GM12878 (cell line): ENCODE measurements at regions not wholly inside any gene's neighbourhood (a gene's known extent, or its start where the extent isn't known, plus 50 kb on each side); places are given as distances from the start of the nearest gene placed in this dataset.

ENCODE experiments used
- ATAC-seq: fragments of 200-7000 bp; cut with Tn5 transposase; 3 replicates; pipeline ENCODE4 v1.9.1; 2020; ENCODE audit warnings: mild to moderate bottlenecking, moderate library complexity
- BruUV-seq: library from RNA; stranded (reverse); fragments of 400-500 nt; replicated peaks from 2 replicates; lab custom pipeline; 2021; lab: Mats Ljungman, UMichigan
- CTCF ChIA-PET: fragments of 300-600 bp; sonication (Branson Sonifier 250); formaldehyde crosslinking; extraction: SDS; loops from one replicate; lab custom pipeline; 2021; ENCODE audit warnings: inconsistent platforms; lab: Yijun Ruan, JAX
- POLR2A ChIA-PET: fragments of 350-600 bp; formaldehyde crosslinking; extraction: SDS; loops from one replicate; lab custom pipeline; 2021; ENCODE audit warnings: inconsistent platforms; lab: Charles Lee
- RAD21 ChIA-PET: fragments of 300-600 bp; sonication (Branson Sonifier 250); formaldehyde crosslinking; loops from one replicate; lab custom pipeline; 2023; ENCODE audit warnings: antibody characterized with exemption; ENCODE audit not compliant: unreplicated experiment; lab: Charles Lee
- SMC1A ChIA-PET: fragments of 300-600 bp; sonication (Branson Sonifier 250); formaldehyde crosslinking; loops from one replicate; lab custom pipeline; 2023; ENCODE audit not compliant: unreplicated experiment, uncharacterized antibody; lab: Charles Lee
- DNase-seq: peaks from one replicate; pipeline ENCODE4 v3.0.0-alpha.2; 2011; ENCODE audit warnings: low read depth, low spot score
- FAIRE-seq: peaks from 3 replicates; lab custom pipeline; 2011; peaks lifted over from hg19 to GRCh38; lab: Jason Lieb, UNC
- H2AFZ ChIP-seq: 2 replicates; pipeline ENCODE4 v1.6.0; 2011; ENCODE audit warnings: low read depth, low read length, control low read depth; ENCODE audit not compliant: control insufficient read depth
- H3K27ac ChIP-seq: 2 replicates; pipeline ENCODE4 v1.5.1; 2011; ENCODE audit warnings: control low read depth; ENCODE audit not compliant: control insufficient read depth, insufficient read depth
- H3K27me3 ChIP-seq, 2 experiments: replicated peaks in 1 of 2; 2 replicates each; pipeline versions ENCODE4 v1.6.0 to v1.6.1; 2011; ENCODE audit warnings: low read length in 1 of 2; ENCODE audit not compliant: control insufficient read depth in 2 of 2, insufficient read depth in 2 of 2
- H3K36me3 ChIP-seq, 2 experiments: 2 replicates each; pipeline ENCODE4 v1.5.1; 2011; ENCODE audit warnings: low read length in 1 of 2; ENCODE audit not compliant: control insufficient read depth in 2 of 2, insufficient read depth in 2 of 2
- H3K4me1 ChIP-seq: 2 replicates; pipeline ENCODE4 v1.6.1; 2011; ENCODE audit warnings: mild to moderate bottlenecking, low read length, moderate library complexity, mixed read lengths; ENCODE audit not compliant: control insufficient read depth, insufficient read depth
- H3K4me2 ChIP-seq: 2 replicates; pipeline ENCODE4 v1.6.0; 2011; ENCODE audit warnings: control low read depth; ENCODE audit not compliant: control insufficient read depth, insufficient read depth
- H3K4me3 ChIP-seq: fragments of 200-600 bp; sonication (generic); 2 replicates; pipeline ENCODE4 v1.5.1; 2016
- H3K79me2 ChIP-seq: 2 replicates; pipeline ENCODE4 v1.6.0; 2011; ENCODE audit warnings: low read length; ENCODE audit not compliant: control insufficient read depth, insufficient read depth
- H3K9ac ChIP-seq: 2 replicates; pipeline ENCODE4 v1.8.0; 2011; ENCODE audit warnings: low read length, control low read depth, mixed read lengths; ENCODE audit not compliant: control insufficient read depth, insufficient read depth
- H3K9me3 ChIP-seq: replicated peaks from 3 replicates; pipeline ENCODE4 v1.5.1; 2011; ENCODE audit warnings: mild to moderate bottlenecking, low read length; ENCODE audit not compliant: control insufficient read depth, insufficient read depth
- H4K20me1 ChIP-seq: 2 replicates; pipeline ENCODE4 v1.6.0; 2011; ENCODE audit not compliant: control insufficient read depth, insufficient read depth
- ASH2L ChIP-seq: fragments of 300-600, 200-600 bp; sonication (generic); IDR thresholded peaks from 2 replicates; pipeline ENCODE4 v1.6.1; 2017; ENCODE audit warnings: low read depth, mild to moderate bottlenecking, borderline replicate concordance
- ESRRA ChIP-seq: IDR thresholded peaks from 2 replicates; pipeline ENCODE4 v1.6.1; 2012; ENCODE audit warnings: mild to moderate bottlenecking, low read length, improper control_type of control experiment
- MTA3 ChIP-seq: IDR thresholded peaks from 2 replicates; pipeline ENCODE4 v1.6.1; 2012; ENCODE audit warnings: low read length, inconsistent platforms, borderline replicate concordance
- NR2C2 ChIP-seq: IDR thresholded peaks from 2 replicates; pipeline ENCODE4 v1.6.1; 2011; ENCODE audit warnings: borderline replicate concordance, low read depth; ENCODE audit not compliant: control insufficient read depth, insufficient read length
- RELA ChIP-seq: fragments of 450-650 bp; IDR thresholded peaks from 2 replicates; pipeline ENCODE4 v1.8.0; 2014; ENCODE audit warnings: borderline replicate concordance; ENCODE audit not compliant: partially characterized antibody
- SMAD5 ChIP-seq: IDR thresholded peaks from 2 replicates; pipeline ENCODE4 v1.6.1; 2016; ENCODE audit warnings: antibody characterized with exemption, low read depth
- in situ Hi-C: fragments of 300-500 bp; cut with MboI; formaldehyde crosslinking; loops from 9 replicates; pipeline ENCODE4 v1.14.3; 2018; ENCODE audit warnings: mixed read lengths
- intact Hi-C: fragments of 100-400 bp; cut with micrococcal nuclease; formaldehyde crosslinking; loops from one replicate; pipeline ENCODE4 v1.14.2; 2022; ENCODE audit not compliant: unreplicated experiment
- TF ChIP-seq, protein P1 (sequence below): IDR thresholded peaks from 2 replicates; pipeline ENCODE4 v1.6.1; 2011; ENCODE audit warnings: mild to moderate bottlenecking, low read depth, low read length, moderate library complexity; ENCODE audit not compliant: insufficient replicate concordance
- TF ChIP-seq, protein P2 (sequence below): fragments of 450-650 bp; IDR thresholded peaks from 2 replicates; pipeline ENCODE4 v1.6.1; 2017; ENCODE audit warnings: mild to moderate bottlenecking, moderate library complexity

DNA sequence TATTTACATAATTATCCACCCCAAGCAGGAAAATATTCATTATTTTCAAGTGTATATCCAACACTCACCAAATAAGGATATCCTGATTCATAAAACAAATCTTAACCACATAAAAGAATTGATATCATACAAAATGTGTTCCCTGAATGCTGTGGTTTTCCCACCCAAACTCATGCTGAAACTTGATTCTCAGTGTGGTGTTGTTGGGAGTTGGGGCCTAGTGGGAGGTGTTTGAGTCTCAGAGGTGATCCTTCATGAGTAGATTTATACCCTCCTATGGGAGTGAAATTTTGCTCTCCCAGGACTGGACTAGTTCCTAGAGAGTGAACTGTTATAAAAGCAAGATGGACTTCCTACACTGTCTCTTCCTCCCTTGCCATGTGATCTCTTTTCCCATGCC is 1028.3 kb downstream of the SORCS1 start:
- no peak overlapping the region for H2AFZ ChIP-seq
- no peaks in the 10 kb centered on the region for H3K27me3 ChIP-seq
- H3K4me1 ChIP-seq, result no peaks in the 10 kb centered on the region
- H3K36me3 ChIP-seq, result no peaks in the 10 kb centered on the region
- no peak overlapping the region for H3K4me2 ChIP-seq
- intact Hi-C loops, result no loop called here
- in situ Hi-C loops, result no loop called here
- BruUV-seq, result no TSS peak
- H3K4me3 ChIP-seq, result no peak overlapping the region
- H3K79me2 ChIP-seq, result no peaks in the 10 kb centered on the region
- DNase-seq (no peak), ATAC-seq (no peak), FAIRE-seq (no peak)
- ChIA-PET POLR2A (no interaction called here), CTCF (no interaction called here), SMC1A (no interaction called here), RAD21 (no interaction called here)
- TF ChIP-seq ESRRA (no peak), NR2C2 (no peak), ASH2L (no peak), SMAD5 (no peak), MTA3 (no peak), RELA (no peak)
- TF ChIP-seq, protein P1, sequence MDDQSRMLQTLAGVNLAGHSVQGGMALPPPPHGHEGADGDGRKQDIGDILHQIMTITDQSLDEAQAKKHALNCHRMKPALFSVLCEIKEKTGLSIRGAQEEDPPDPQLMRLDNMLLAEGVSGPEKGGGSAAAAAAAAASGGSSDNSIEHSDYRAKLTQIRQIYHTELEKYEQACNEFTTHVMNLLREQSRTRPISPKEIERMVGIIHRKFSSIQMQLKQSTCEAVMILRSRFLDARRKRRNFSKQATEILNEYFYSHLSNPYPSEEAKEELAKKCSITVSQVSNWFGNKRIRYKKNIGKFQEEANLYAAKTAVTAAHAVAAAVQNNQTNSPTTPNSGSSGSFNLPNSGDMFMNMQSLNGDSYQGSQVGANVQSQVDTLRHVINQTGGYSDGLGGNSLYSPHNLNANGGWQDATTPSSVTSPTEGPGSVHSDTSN, result no peak
- TF ChIP-seq, protein P2, sequence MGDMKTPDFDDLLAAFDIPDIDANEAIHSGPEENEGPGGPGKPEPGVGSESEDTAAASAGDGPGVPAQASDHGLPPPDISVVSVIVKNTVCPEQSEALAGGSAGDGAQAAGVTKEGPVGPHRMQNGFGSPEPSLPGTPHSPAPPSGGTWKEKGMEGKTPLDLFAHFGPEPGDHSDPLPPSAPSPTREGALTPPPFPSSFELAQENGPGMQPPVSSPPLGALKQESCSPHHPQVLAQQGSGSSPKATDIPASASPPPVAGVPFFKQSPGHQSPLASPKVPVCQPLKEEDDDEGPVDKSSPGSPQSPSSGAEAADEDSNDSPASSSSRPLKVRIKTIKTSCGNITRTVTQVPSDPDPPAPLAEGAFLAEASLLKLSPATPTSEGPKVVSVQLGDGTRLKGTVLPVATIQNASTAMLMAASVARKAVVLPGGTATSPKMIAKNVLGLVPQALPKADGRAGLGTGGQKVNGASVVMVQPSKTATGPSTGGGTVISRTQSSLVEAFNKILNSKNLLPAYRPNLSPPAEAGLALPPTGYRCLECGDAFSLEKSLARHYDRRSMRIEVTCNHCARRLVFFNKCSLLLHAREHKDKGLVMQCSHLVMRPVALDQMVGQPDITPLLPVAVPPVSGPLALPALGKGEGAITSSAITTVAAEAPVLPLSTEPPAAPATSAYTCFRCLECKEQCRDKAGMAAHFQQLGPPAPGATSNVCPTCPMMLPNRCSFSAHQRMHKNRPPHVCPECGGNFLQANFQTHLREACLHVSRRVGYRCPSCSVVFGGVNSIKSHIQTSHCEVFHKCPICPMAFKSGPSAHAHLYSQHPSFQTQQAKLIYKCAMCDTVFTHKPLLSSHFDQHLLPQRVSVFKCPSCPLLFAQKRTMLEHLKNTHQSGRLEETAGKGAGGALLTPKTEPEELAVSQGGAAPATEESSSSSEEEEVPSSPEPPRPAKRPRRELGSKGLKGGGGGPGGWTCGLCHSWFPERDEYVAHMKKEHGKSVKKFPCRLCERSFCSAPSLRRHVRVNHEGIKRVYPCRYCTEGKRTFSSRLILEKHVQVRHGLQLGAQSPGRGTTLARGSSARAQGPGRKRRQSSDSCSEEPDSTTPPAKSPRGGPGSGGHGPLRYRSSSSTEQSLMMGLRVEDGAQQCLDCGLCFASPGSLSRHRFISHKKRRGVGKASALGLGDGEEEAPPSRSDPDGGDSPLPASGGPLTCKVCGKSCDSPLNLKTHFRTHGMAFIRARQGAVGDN, result no peak
- H3K9ac ChIP-seq, result no peak overlapping the region
- no peak overlapping the region for H3K27ac ChIP-seq
- no peaks in the 10 kb centered on the region for H4K20me1 ChIP-seq
- no peaks in the 10 kb centered on the region for H3K9me3 ChIP-seq
